CD4-positive, alpha-beta T cell (primary cell): ENCODE measurements at regions not wholly inside any gene's neighbourhood (a gene's known extent, or its start where the extent isn't known, plus 50 kb on each side); places are given as distances from the start of the nearest gene placed in this dataset.

Source experiments
- ATAC-seq: fragments of 200-7000 bp; cut with Tn5 transposase; one replicate; pipeline ENCODE4 v1.10.0; 2022; ENCODE audit warnings: mild to moderate bottlenecking; ENCODE audit not compliant: poor library complexity
- CTCF ChIA-PET: fragments of 350-600 bp; sonication (Branson Sonifier 250); formaldehyde crosslinking; loops from one replicate; lab custom pipeline; 2021; ENCODE audit warnings: antibody characterized with exemption, inconsistent platforms; lab: Charles Lee
- POLR2A ChIA-PET: fragments of 350-600 bp; sonication (Branson Sonifier 250); formaldehyde crosslinking; loops from one replicate; lab custom pipeline; 2021; ENCODE audit warnings: antibody characterized with exemption, inconsistent platforms; lab: Charles Lee
- DNase-seq, 14 experiments: peaks; one replicate each; pipeline ENCODE4 v3.0.0-alpha.2; 2013 to 2020; ENCODE audit warnings: mixed read lengths in 2 of 14
- H3K27ac ChIP-seq, 2 donors: one replicate each; pipeline versions ENCODE4 v1.5.1 to v1.7.0; 2013; ENCODE audit warnings: low read length in 2 of 2, low read depth in 1 of 2, mild to moderate bottlenecking in 1 of 2
- H3K27me3 ChIP-seq, 2 experiments: 1 replicate in 1 of 2; 2 replicates in 1 of 2; pipeline versions ENCODE4 v1.6.1 to v1.7.0; 2013; ENCODE audit warnings: low read length in 2 of 2, control low read depth in 1 of 2, mild to moderate bottlenecking in 1 of 2, moderate library complexity in 1 of 2; ENCODE audit not compliant: insufficient read depth in 2 of 2, control insufficient read depth in 1 of 2
- H3K36me3 ChIP-seq: one replicate; pipeline ENCODE4 v1.6.1; 2013; ENCODE audit warnings: low read length, control low read depth; ENCODE audit not compliant: insufficient read depth
- H3K4me1 ChIP-seq: one replicate; pipeline ENCODE4 v1.6.1; 2013; ENCODE audit warnings: low read length, control low read depth; ENCODE audit not compliant: insufficient read depth
- H3K4me3 ChIP-seq: one replicate; pipeline ENCODE4 v1.5.1; 2013; ENCODE audit warnings: mild to moderate bottlenecking, low read length, moderate library complexity
- H3K9me3 ChIP-seq, 2 experiments: 1 replicate in 1 of 2; 2 replicates in 1 of 2; pipeline versions ENCODE4 v1.6.1 to v1.7.0; 2013; ENCODE audit warnings: low read length in 2 of 2, mild to moderate bottlenecking in 2 of 2, control low read depth in 1 of 2, moderate library complexity in 1 of 2; ENCODE audit not compliant: control insufficient read depth in 1 of 2, insufficient read depth in 1 of 2
- H3K27ac Mint-ChIP-seq: one replicate; pipeline ENCODE4 v1.8.0; 2020; ENCODE audit warnings: mixed read lengths
- H3K27me3 Mint-ChIP-seq: one replicate; pipeline ENCODE4 v1.8.0; 2021; ENCODE audit warnings: mixed read lengths
- H3K36me3 Mint-ChIP-seq: one replicate; pipeline ENCODE4 v1.8.0; 2021; ENCODE audit warnings: low read depth, mixed read lengths
- H3K4me1 Mint-ChIP-seq: one replicate; pipeline ENCODE4 v1.8.0; 2021; ENCODE audit warnings: low read depth, mixed read lengths
- H3K4me3 Mint-ChIP-seq: one replicate; pipeline ENCODE4 v1.8.0; 2020; ENCODE audit warnings: mild to moderate bottlenecking, mixed read lengths
- H3K9me3 Mint-ChIP-seq: one replicate; pipeline ENCODE4 v1.8.0; 2020; ENCODE audit warnings: mixed read lengths
- intact Hi-C, 2 experiments: fragments of 100-400 bp; cut with DNase I in 1 of 2; cut with micrococcal nuclease in 1 of 2; formaldehyde crosslinking; loops; one replicate each; pipeline versions ENCODE4 v1.15.1 to v1.9.0; 2023 to 2025; cut with DNase I, micrococcal nuclease
- TF ChIP-seq, protein P1 (sequence below): fragments of 200-600 bp; IDR thresholded peaks from one replicate; pipeline ENCODE4 v1.8.0; 2022; ENCODE audit warnings: antibody characterized with exemption, mild to moderate bottlenecking

DNA sequence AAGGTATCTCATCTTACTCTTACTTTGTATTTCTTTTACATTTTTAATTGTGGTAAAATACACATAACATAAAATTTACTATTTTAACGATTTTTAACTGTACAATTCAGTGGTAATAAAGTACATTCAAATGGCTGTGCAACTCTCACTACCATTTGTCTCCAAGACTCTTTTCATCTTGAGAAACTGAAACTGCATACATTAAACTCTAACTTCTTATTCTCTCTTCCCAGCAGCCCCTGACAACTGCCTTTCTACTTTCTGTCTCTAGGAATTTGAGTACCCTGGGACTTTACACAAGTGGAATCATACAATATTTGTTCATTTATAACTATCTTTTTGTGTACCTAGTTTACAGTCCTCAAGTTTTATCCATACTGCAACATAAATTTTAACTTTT lies 725.8 kb upstream of the KIRREL3 start:
- POLR2A ChIA-PET, result no interaction called here
- DNase-seq, result no peak
- H3K27ac ChIP-seq, result no peak overlapping the region
- H3K27me3 ChIP-seq, result no peaks in the 10 kb centered on the region
- H3K4me1 Mint-ChIP-seq, result no peaks in the 10 kb centered on the region
- no peak for ATAC-seq
- peaks cover 0 to 3% of the 10 kb centered on the region in 2 experiments for H3K9me3 ChIP-seq
- H3K4me3 Mint-ChIP-seq, result no peak overlapping the region
- no peaks in the 10 kb centered on the region for H3K4me1 ChIP-seq
- no peaks in the 10 kb centered on the region for H3K36me3 ChIP-seq
- H3K27me3 Mint-ChIP-seq, result no peaks in the 10 kb centered on the region
- intact Hi-C loops, result no loop called here
- H3K9me3 Mint-ChIP-seq, result no peaks in the 10 kb centered on the region
- no peak overlapping the region for H3K4me3 ChIP-seq
- TF ChIP-seq, protein P1, sequence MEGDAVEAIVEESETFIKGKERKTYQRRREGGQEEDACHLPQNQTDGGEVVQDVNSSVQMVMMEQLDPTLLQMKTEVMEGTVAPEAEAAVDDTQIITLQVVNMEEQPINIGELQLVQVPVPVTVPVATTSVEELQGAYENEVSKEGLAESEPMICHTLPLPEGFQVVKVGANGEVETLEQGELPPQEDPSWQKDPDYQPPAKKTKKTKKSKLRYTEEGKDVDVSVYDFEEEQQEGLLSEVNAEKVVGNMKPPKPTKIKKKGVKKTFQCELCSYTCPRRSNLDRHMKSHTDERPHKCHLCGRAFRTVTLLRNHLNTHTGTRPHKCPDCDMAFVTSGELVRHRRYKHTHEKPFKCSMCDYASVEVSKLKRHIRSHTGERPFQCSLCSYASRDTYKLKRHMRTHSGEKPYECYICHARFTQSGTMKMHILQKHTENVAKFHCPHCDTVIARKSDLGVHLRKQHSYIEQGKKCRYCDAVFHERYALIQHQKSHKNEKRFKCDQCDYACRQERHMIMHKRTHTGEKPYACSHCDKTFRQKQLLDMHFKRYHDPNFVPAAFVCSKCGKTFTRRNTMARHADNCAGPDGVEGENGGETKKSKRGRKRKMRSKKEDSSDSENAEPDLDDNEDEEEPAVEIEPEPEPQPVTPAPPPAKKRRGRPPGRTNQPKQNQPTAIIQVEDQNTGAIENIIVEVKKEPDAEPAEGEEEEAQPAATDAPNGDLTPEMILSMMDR, result no peak
- no peak overlapping the region for H3K27ac Mint-ChIP-seq
- no peaks in the 10 kb centered on the region for H3K36me3 Mint-ChIP-seq
- CTCF ChIA-PET, result no interaction called here

DNA sequence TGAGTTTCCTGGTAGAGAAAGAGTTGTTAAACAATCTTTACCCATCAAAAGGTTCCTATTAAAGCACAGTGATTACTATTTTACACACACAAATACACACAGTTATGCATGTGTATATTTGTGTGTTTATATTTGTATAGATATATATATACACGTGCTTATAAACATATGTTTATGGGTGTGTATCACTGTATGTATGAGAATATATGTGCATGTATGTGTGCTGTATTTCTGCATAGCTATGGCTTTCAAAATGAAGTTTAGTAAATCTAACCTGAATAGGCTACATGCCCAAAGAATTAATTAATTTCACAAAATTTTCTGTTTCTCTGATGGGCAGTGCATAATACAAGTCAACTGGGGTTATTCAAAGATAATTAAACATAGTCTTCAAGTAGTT lies 723.1 kb upstream of the KIRREL3 start:
- ATAC-seq (no peak), DNase-seq (no peak)
- TF ChIP-seq, protein P1, result no peak
- Mint-ChIP-seq H3K27ac (no peak overlapping the region), H3K4me3 (no peak overlapping the region), H3K4me1 (no peaks in the 10 kb centered on the region), H3K9me3 (no peaks in the 10 kb centered on the region), H3K36me3 (no peaks in the 10 kb centered on the region), H3K27me3 (no peaks in the 10 kb centered on the region)
- Histone ChIP-seq H3K4me3 (no peak overlapping the region), H3K27ac (no peak overlapping the region), H3K36me3 (no peaks in the 10 kb centered on the region), H3K4me1 (no peaks in the 10 kb centered on the region), H3K27me3 (no peaks in the 10 kb centered on the region), H3K9me3 (peaks cover 0 to 2% of the 10 kb centered on the region in 2 experiments)
- intact Hi-C loops, result no loop called here
- ChIA-PET CTCF (no interaction called here), POLR2A (no interaction called here)

DNA sequence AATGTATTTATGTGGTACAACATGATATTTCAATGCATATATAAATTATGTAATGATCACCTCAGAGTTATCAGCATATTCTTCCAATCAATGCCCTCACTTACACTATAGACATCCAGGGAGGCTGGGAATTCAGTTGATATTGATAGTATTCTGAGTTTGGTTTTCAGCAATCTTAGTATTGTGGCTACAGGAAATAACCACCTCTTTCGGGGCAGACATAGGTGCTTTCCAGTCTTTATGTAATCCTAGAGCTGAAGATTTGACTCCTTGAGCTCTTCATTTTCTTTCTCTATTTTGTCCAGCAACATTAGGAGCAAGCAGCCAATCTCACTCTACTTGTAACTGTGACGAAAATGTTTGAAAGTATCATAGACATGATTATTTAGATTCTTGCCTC lies 712.7 kb upstream of the KIRREL3 start:
- no peak overlapping the region for H3K4me3 Mint-ChIP-seq
- Histone ChIP-seq H3K4me1 (no peaks in the 10 kb centered on the region), H3K27me3 (no peaks in the 10 kb centered on the region), H3K27ac (no peak overlapping the region), H3K4me3 (no peak overlapping the region), H3K36me3 (no peaks in the 10 kb centered on the region), H3K9me3 (no peaks in the 10 kb centered on the region)
- intact Hi-C loops, result no loop called here
- DNase-seq (no peak), ATAC-seq (no peak)
- no peak overlapping the region for H3K27ac Mint-ChIP-seq
- ChIA-PET POLR2A (no interaction called here), CTCF (no interaction called here)
- H3K36me3 Mint-ChIP-seq, result no peaks in the 10 kb centered on the region
- TF ChIP-seq, protein P1, result no peak
- no peaks in the 10 kb centered on the region for H3K27me3 Mint-ChIP-seq
- no peaks in the 10 kb centered on the region for H3K4me1 Mint-ChIP-seq
- no peaks in the 10 kb centered on the region for H3K9me3 Mint-ChIP-seq
